Hepatocyte (in vitro differentiated cells): ENCODE measurements at regions not wholly inside any gene's neighbourhood (a gene's known extent, or its start where the extent isn't known, plus 50 kb on each side); places are given as distances from the start of the nearest gene placed in this dataset.

Experiments
- DNase-seq: peaks from one replicate; pipeline ENCODE4 v3.0.0-alpha.2; 2016; ENCODE audit warnings: low spot score
- H2AFZ ChIP-seq: fragments of 200-600 bp; sonication (generic); 2 replicates; pipeline ENCODE4 v1.6.0; 2016; ENCODE audit warnings: antibody characterized with exemption, mild to moderate bottlenecking
- H3K27ac ChIP-seq: fragments of 200-600 bp; sonication (generic); 2 replicates; pipeline ENCODE4 v1.5.1; 2016; ENCODE audit warnings: mild to moderate bottlenecking
- H3K27me3 ChIP-seq: fragments of 200-600 bp; sonication (generic); 2 replicates; pipeline ENCODE4 v1.6.1; 2016
- H3K36me3 ChIP-seq: fragments of 200-600 bp; sonication (generic); replicated peaks from 2 replicates; pipeline ENCODE4 v1.5.1; 2016; ENCODE audit warnings: low read depth; ENCODE audit not compliant: insufficient read depth
- H3K4me1 ChIP-seq: fragments of 200-600 bp; sonication (generic); 2 replicates; pipeline ENCODE4 v1.5.1; 2016; ENCODE audit warnings: mild to moderate bottlenecking, moderate library complexity; ENCODE audit not compliant: insufficient read depth
- H3K4me2 ChIP-seq: fragments of 200-600 bp; sonication (generic); 2 replicates; pipeline ENCODE4 v1.6.0; 2016
- H3K4me3 ChIP-seq: fragments of 200-600 bp; sonication (generic); 2 replicates; pipeline ENCODE4 v1.5.1; 2016; ENCODE audit warnings: mild to moderate bottlenecking
- H3K79me2 ChIP-seq: fragments of 200-600 bp; sonication (generic); 2 replicates; pipeline ENCODE4 v1.6.0; 2017; ENCODE audit warnings: mild to moderate bottlenecking
- H3K9me2 ChIP-seq: fragments of 200-600 bp; sonication (generic); replicated peaks from 2 replicates; pipeline ENCODE4 v1.6.0; 2017; ENCODE audit warnings: mild to moderate bottlenecking; ENCODE audit not compliant: insufficient read depth
- H3K9me3 ChIP-seq: fragments of 200-600 bp; sonication (generic); 2 replicates; pipeline ENCODE4 v1.5.1; 2016; ENCODE audit warnings: low read depth, mild to moderate bottlenecking
- H4K20me1 ChIP-seq: fragments of 200-600 bp; sonication (generic); 2 replicates; pipeline ENCODE4 v1.6.0; 2016; ENCODE audit warnings: mild to moderate bottlenecking; ENCODE audit not compliant: insufficient read depth, poor library complexity, severe bottlenecking
- EZH2 ChIP-seq: fragments of 200-600 bp; sonication (generic); IDR thresholded peaks from 2 replicates; pipeline ENCODE4 v1.6.1; 2016; ENCODE audit warnings: antibody characterized with exemption, mild to moderate bottlenecking, borderline replicate concordance
- EZH2phosphoT487 ChIP-seq: fragments of 200-600 bp; sonication (generic); IDR thresholded peaks from one replicate; pipeline ENCODE4 v1.6.1; 2018; ENCODE audit warnings: antibody characterized with exemption, mild to moderate bottlenecking, low read depth, moderate library complexity; ENCODE audit not compliant: unreplicated experiment, severe bottlenecking
- WGBS: methylation state at CpG from one replicate; pipeline ENCODE4 v1.1.6; 2016; ENCODE audit warnings: low lambda C conversion rate; ENCODE audit errors: missing lambda C conversion rate; 5-methylcytosine and 5-hydroxymethylcytosine counted together
- TF ChIP-seq, protein P1 (sequence below): fragments of 200-600 bp; sonication (generic); IDR thresholded peaks from 2 replicates; pipeline ENCODE4 v1.5.1; 2016; ENCODE audit warnings: antibody characterized with exemption, mild to moderate bottlenecking; ENCODE audit not compliant: poor library complexity

DNA sequence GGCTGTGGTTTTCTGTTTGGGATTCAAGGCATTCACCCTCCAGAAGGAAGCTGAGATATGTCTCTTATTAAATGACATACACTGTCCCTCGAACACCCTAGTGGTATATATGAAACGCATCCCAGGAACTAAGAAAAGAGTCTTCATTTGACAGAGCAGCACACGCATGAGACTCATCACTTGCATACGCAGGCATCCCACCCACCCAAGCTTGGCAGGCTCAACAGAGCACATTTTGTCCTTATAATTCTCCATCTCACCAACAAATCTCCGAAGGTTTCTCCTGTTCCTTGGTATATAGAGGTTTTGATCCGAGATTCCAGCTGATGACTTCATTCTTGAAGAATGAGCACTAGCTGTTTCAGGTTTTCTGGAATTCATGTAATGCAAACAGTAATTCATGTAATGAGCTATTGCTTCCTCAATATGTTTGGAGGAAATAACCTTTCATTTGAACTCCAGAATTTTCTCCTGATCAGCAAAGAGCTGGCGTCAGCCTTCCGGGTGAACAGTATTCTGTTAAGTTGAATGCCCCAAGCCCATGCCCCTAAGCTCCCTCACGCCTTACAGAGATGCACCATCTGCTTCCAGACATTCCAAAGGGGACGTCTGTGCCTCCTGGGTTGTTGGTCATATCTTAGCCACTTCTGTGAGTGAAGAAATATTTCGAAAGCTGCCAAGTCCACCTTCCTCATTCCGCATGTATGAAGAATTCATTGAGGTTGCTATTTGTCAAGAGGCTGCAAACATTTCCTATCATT is 66.0 kb upstream of the CDH4 start:
- H3K27ac ChIP-seq = peak overlapping the region; percentile 25
- no peaks in the 10 kb centered on the region for H3K9me3 ChIP-seq
- H3K9me2 ChIP-seq = no peaks in the 10 kb centered on the region
- no peak for TF ChIP-seq EZH2
- TF ChIP-seq, protein P1, sequence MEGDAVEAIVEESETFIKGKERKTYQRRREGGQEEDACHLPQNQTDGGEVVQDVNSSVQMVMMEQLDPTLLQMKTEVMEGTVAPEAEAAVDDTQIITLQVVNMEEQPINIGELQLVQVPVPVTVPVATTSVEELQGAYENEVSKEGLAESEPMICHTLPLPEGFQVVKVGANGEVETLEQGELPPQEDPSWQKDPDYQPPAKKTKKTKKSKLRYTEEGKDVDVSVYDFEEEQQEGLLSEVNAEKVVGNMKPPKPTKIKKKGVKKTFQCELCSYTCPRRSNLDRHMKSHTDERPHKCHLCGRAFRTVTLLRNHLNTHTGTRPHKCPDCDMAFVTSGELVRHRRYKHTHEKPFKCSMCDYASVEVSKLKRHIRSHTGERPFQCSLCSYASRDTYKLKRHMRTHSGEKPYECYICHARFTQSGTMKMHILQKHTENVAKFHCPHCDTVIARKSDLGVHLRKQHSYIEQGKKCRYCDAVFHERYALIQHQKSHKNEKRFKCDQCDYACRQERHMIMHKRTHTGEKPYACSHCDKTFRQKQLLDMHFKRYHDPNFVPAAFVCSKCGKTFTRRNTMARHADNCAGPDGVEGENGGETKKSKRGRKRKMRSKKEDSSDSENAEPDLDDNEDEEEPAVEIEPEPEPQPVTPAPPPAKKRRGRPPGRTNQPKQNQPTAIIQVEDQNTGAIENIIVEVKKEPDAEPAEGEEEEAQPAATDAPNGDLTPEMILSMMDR = no peak
- no peak for TF ChIP-seq EZH2phosphoT487
- H3K4me2 ChIP-seq = no peak overlapping the region
- DNase-seq = peak; percentile 50
- 55% methylated on average over 12 of the region's 12 CpGs for WGBS
- peaks cover 8% of the 10 kb centered on the region for H3K4me1 ChIP-seq
- no peaks in the 10 kb centered on the region for H3K27me3 ChIP-seq
- no peaks in the 10 kb centered on the region for H4K20me1 ChIP-seq
- no peak overlapping the region for H2AFZ ChIP-seq
- no peak overlapping the region for H3K4me3 ChIP-seq
- no peaks in the 10 kb centered on the region for H3K36me3 ChIP-seq
- no peaks in the 10 kb centered on the region for H3K79me2 ChIP-seq

DNA sequence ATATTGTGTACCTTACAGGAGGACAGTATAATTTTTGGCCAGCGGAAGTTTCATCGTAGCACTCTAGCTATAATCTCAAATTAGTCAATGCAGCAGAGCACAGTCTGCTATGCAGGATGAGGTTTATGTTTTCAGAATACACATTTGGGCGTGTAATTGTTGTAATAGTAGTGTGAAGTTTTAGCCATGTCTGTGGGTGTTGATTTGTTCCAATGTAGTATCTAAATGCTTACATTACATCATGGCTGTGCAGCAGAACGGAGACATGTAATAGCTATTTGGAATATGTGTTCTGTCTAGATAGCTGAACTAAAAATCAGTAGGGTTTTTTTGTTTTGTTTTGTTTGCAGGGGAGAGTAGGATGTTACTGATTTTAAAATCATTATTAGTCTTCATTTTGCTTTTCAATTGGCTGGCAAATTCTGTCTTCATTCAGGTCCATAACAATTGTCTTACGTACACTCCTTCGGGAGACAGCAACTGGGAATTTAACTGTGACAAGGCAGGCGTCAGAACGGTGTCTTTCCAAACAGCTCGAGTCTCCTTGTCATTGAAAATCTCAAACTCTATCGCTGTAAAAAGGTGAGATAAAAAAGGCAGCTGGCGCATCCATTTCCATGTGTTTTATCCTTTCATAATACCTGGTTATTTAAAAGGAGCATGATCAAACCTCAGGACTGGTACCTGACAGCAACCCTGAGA is 65.1 kb upstream of the CDH4 start:
- Histone ChIP-seq H3K27me3 (no peaks in the 10 kb centered on the region), H3K4me3 (no peak overlapping the region), H3K9me2 (no peaks in the 10 kb centered on the region), H3K9me3 (no peaks in the 10 kb centered on the region), H3K4me1 (peaks cover 8% of the 10 kb centered on the region), H4K20me1 (no peaks in the 10 kb centered on the region), H3K27ac (no peak overlapping the region), H2AFZ (no peak overlapping the region), H3K36me3 (no peaks in the 10 kb centered on the region), H3K4me2 (no peak overlapping the region), H3K79me2 (no peaks in the 10 kb centered on the region)
- DNase-seq = no peak
- TF ChIP-seq, protein P1 = no peak
- TF ChIP-seq EZH2 (no peak), EZH2phosphoT487 (no peak)
- 87% methylated on average over 11 of the region's 11 CpGs for WGBS

DNA sequence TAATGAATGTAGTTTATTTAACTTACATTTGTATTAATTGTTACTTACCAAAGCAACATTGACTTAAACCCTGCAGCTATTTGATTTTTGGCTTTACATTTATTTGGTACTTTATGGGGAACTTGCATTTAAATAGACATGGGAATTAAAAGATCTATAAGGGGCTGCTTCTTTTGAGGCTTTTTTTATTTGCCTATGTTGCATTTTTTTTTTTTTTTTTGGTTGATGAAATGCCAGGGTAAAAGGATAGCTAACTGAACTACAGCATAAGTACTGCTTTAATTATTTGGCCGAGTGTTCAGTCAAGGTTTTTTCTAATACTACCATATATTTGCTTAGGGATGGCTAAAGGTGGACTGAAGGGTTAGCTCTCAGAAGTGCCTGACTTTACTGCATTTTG is 62.5 kb upstream of the CDH4 start:
- Histone ChIP-seq H3K4me3 (no peak overlapping the region), H3K36me3 (no peaks in the 10 kb centered on the region), H3K4me1 (peaks cover 8% of the 10 kb centered on the region), H3K27me3 (no peaks in the 10 kb centered on the region), H3K4me2 (no peak overlapping the region), H2AFZ (no peak overlapping the region), H4K20me1 (no peaks in the 10 kb centered on the region), H3K79me2 (no peaks in the 10 kb centered on the region), H3K9me3 (no peaks in the 10 kb centered on the region), H3K27ac (no peak overlapping the region), H3K9me2 (no peaks in the 10 kb centered on the region)
- WGBS = 95% methylated on average over 1 of the region's 1 CpG
- no peak for DNase-seq
- TF ChIP-seq, protein P1 = no peak
- no peak for TF ChIP-seq EZH2phosphoT487
- TF ChIP-seq EZH2 = no peak
